Fibroblast of pulmonary artery (primary cell): ENCODE measurements at regions not wholly inside any gene's neighbourhood (a gene's known extent, or its start where the extent isn't known, plus 50 kb on each side); places are given as distances from the start of the nearest gene placed in this dataset.

Experiments used
- DNase-seq: peaks from one replicate; pipeline ENCODE4 v3.0.0-alpha.2; 2010; ENCODE audit warnings: low read depth
- H3K4me3 ChIP-seq: replicated peaks from 2 replicates; pipeline ENCODE4 v1.5.1; 2011; ENCODE audit warnings: low read depth, mild to moderate bottlenecking, control low read depth, low read length, moderate library complexity
- CTCF ChIP-seq: IDR thresholded peaks from 2 replicates; pipeline ENCODE4 v1.5.1; 2011; ENCODE audit warnings: mild to moderate bottlenecking, control low read depth, low read length, inconsistent platforms; ENCODE audit errors: missing control alignments

- TF ChIP-seq CTCF: no peak
These were observed 174.5 kb upstream of the LYSMD4 start for GRCh38 chr15:99907698-99908097.

GRCh38 chr15:99906793-99907192 is 173.6 kb upstream of the LYSMD4 start:
- no peak overlapping the region for H3K4me3 ChIP-seq
- no peak for DNase-seq
- no peak for TF ChIP-seq CTCF

More at GRCh38 chr15:99907698-99908097, 174.5 kb upstream of the LYSMD4 start:
- no peak overlapping the region for H3K4me3 ChIP-seq
- no peak for DNase-seq

- no peak overlapping the region for H3K4me3 ChIP-seq
- DNase-seq: no peak
- TF ChIP-seq CTCF: no peak
These were observed 173.1 kb upstream of the LYSMD4 start for GRCh38 chr15:99906311-99906710.

- no peak overlapping the region for H3K4me3 ChIP-seq
- DNase-seq: no peak
- TF ChIP-seq CTCF: no peak
These were observed 169.2 kb upstream of the LYSMD4 start for GRCh38 chr15:99902248-99902928.

- no peak for DNase-seq
- no peak overlapping the region for H3K4me3 ChIP-seq
- TF ChIP-seq CTCF: no peak
These were observed 162.7 kb upstream of the LYSMD4 start for GRCh38 chr15:99895956-99896311.

- no peak overlapping the region for H3K4me3 ChIP-seq
- DNase-seq: no peak
- TF ChIP-seq CTCF: no peak
These were observed 162.1 kb upstream of the LYSMD4 start for GRCh38 chr15:99895189-99895955.
